GM23338 (cell line): ENCODE measurements at regions not wholly inside any gene's neighbourhood (a gene's known extent, or its start where the extent isn't known, plus 50 kb on each side); places are given as distances from the start of the nearest gene placed in this dataset.
"Not testable (repeated sequence)": the region's sequence is repeated elsewhere in the genome, so short reads cannot be mapped to it uniquely, and the experiment has no call there.

Experiments
- CREB1 ChIP-seq: fragments of 250-450 bp; sonication (Bioruptor Pico); IDR thresholded peaks from 2 replicates; pipeline ENCODE4 v1.5.0; 2020; ENCODE audit warnings: low read depth, mild to moderate bottlenecking, moderate library complexity
- EZH2 ChIP-seq: fragments of 200-600 bp; sonication (generic); IDR thresholded peaks from one replicate; pipeline ENCODE4 v1.8.0; 2017; ENCODE audit warnings: antibody characterized with exemption, mild to moderate bottlenecking, low read depth; ENCODE audit not compliant: unreplicated experiment
- EZH2phosphoT487 ChIP-seq: fragments of 200-600 bp; sonication (generic); IDR thresholded peaks from one replicate; pipeline ENCODE4 v1.8.1; 2018; ENCODE audit warnings: antibody characterized with exemption; ENCODE audit not compliant: unreplicated experiment
- JUNB ChIP-seq: IDR thresholded peaks from one replicate; pipeline ENCODE4 v1.6.1; 2016; ENCODE audit warnings: antibody characterized with exemption; ENCODE audit not compliant: unreplicated experiment
- NANOG ChIP-seq: IDR thresholded peaks from 2 replicates; pipeline ENCODE4 v1.6.1; 2016; ENCODE audit warnings: antibody characterized with exemption, borderline replicate concordance
- POLR2AphosphoS5 ChIP-seq: IDR thresholded peaks from 2 replicates; pipeline ENCODE4 v1.6.1; 2016; ENCODE audit warnings: antibody characterized with exemption, low read depth
- STAT1 ChIP-seq: IDR thresholded peaks from one replicate; pipeline ENCODE4 v1.6.1; 2016; ENCODE audit warnings: antibody characterized with exemption; ENCODE audit not compliant: unreplicated experiment
- ZNF114 ChIP-seq: fragments of 250-450 bp; sonication (Bioruptor Pico); IDR thresholded peaks from 2 replicates; pipeline ENCODE4 v1.5.0; 2020; ENCODE audit warnings: mild to moderate bottlenecking, moderate library complexity
- ZNF331 ChIP-seq: fragments of 250-450 bp; sonication (Bioruptor Pico); IDR thresholded peaks from 2 replicates; pipeline ENCODE4 v1.5.0; 2020; ENCODE audit warnings: low read depth, mild to moderate bottlenecking, moderate library complexity
- ZNF462 ChIP-seq: fragments of 250-450 bp; sonication (Bioruptor Pico); IDR thresholded peaks from 2 replicates; pipeline ENCODE4 v1.5.0; 2020; ENCODE audit warnings: mild to moderate bottlenecking, moderate library complexity
- TF ChIP-seq, protein P1 (sequence below), 2 experiments: fragments of 200-600 bp in 1 of 2; sonication (generic) in 1 of 2; conservative IDR thresholded peaks; 2 replicates each; pipeline versions ENCODE4 v1.5.1 to v1.6.1; 2016 to 2017; ENCODE audit warnings: antibody characterized with exemption in 2 of 2, low read depth in 2 of 2, mild to moderate bottlenecking in 2 of 2, moderate library complexity in 1 of 2
- TF ChIP-seq, protein P2 (sequence below): IDR thresholded peaks from one replicate; pipeline ENCODE4 v1.6.1; 2018; ENCODE audit warnings: antibody characterized with exemption; ENCODE audit not compliant: unreplicated experiment

GRCh38 chr6:81886909-81887308, 134.4 kb upstream of the TENT5A start:
- TF ChIP-seq, protein P1, sequence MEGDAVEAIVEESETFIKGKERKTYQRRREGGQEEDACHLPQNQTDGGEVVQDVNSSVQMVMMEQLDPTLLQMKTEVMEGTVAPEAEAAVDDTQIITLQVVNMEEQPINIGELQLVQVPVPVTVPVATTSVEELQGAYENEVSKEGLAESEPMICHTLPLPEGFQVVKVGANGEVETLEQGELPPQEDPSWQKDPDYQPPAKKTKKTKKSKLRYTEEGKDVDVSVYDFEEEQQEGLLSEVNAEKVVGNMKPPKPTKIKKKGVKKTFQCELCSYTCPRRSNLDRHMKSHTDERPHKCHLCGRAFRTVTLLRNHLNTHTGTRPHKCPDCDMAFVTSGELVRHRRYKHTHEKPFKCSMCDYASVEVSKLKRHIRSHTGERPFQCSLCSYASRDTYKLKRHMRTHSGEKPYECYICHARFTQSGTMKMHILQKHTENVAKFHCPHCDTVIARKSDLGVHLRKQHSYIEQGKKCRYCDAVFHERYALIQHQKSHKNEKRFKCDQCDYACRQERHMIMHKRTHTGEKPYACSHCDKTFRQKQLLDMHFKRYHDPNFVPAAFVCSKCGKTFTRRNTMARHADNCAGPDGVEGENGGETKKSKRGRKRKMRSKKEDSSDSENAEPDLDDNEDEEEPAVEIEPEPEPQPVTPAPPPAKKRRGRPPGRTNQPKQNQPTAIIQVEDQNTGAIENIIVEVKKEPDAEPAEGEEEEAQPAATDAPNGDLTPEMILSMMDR (conservative IDR thresholded peaks at IDR 0.05; ENCODE audit: low read depth in 2 of 2): not testable (repeated sequence)
- TF ChIP-seq CREB1 (CRISPR knock-in tag); POLR2AphosphoS5; EZH2phosphoT487; EZH2; NANOG; JUNB; ZNF462 (CRISPR knock-in tag); ZNF114 (CRISPR knock-in tag); STAT1; ZNF331 (CRISPR knock-in tag): not testable (repeated sequence)
- TF ChIP-seq, protein P2, sequence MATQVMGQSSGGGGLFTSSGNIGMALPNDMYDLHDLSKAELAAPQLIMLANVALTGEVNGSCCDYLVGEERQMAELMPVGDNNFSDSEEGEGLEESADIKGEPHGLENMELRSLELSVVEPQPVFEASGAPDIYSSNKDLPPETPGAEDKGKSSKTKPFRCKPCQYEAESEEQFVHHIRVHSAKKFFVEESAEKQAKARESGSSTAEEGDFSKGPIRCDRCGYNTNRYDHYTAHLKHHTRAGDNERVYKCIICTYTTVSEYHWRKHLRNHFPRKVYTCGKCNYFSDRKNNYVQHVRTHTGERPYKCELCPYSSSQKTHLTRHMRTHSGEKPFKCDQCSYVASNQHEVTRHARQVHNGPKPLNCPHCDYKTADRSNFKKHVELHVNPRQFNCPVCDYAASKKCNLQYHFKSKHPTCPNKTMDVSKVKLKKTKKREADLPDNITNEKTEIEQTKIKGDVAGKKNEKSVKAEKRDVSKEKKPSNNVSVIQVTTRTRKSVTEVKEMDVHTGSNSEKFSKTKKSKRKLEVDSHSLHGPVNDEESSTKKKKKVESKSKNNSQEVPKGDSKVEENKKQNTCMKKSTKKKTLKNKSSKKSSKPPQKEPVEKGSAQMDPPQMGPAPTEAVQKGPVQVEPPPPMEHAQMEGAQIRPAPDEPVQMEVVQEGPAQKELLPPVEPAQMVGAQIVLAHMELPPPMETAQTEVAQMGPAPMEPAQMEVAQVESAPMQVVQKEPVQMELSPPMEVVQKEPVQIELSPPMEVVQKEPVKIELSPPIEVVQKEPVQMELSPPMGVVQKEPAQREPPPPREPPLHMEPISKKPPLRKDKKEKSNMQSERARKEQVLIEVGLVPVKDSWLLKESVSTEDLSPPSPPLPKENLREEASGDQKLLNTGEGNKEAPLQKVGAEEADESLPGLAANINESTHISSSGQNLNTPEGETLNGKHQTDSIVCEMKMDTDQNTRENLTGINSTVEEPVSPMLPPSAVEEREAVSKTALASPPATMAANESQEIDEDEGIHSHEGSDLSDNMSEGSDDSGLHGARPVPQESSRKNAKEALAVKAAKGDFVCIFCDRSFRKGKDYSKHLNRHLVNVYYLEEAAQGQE: not testable (repeated sequence)
